GM12864 (cell line): ENCODE measurements at regions not wholly inside any gene's neighbourhood (a gene's known extent, or its start where the extent isn't known, plus 50 kb on each side); places are given as distances from the start of the nearest gene placed in this dataset.

Experiments used
- DNase-seq: peaks from one replicate; pipeline ENCODE4 v3.0.0-alpha.2; 2011; ENCODE audit warnings: low read depth
- H3K4me3 ChIP-seq: 2 replicates; pipeline ENCODE4 v1.5.1; 2011; ENCODE audit warnings: mild to moderate bottlenecking, low read depth, low read length, control low read depth
- TF ChIP-seq, protein P1 (sequence below): IDR thresholded peaks from 2 replicates; pipeline ENCODE4 v1.5.1; 2011; ENCODE audit warnings: low read depth, mild to moderate bottlenecking, moderate library complexity, low read length, control low read depth, inconsistent platforms; ENCODE audit errors: missing control alignments

DNA sequence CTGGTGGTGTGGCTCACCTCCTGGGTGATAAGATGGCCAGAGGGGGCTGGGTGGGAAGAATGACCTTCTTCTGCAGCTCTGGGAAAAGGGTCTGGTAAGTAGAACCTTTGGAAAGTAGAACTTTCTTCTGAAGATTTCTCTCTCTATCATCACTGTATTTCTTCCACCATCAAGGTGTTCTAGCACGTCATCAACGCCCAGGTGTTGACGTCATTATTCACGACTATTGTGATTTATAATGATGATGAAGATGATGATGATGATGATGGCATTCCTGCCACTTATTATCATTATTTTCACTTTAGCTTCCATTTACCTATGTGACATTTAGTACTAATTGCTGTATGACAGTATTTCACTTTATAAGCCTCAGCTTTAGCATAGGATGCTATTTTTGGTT, 525.6 kb upstream of the ADARB2 start:
- no peak for DNase-seq
- TF ChIP-seq, protein P1, sequence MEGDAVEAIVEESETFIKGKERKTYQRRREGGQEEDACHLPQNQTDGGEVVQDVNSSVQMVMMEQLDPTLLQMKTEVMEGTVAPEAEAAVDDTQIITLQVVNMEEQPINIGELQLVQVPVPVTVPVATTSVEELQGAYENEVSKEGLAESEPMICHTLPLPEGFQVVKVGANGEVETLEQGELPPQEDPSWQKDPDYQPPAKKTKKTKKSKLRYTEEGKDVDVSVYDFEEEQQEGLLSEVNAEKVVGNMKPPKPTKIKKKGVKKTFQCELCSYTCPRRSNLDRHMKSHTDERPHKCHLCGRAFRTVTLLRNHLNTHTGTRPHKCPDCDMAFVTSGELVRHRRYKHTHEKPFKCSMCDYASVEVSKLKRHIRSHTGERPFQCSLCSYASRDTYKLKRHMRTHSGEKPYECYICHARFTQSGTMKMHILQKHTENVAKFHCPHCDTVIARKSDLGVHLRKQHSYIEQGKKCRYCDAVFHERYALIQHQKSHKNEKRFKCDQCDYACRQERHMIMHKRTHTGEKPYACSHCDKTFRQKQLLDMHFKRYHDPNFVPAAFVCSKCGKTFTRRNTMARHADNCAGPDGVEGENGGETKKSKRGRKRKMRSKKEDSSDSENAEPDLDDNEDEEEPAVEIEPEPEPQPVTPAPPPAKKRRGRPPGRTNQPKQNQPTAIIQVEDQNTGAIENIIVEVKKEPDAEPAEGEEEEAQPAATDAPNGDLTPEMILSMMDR, result no peak
- H3K4me3 ChIP-seq, result no peak overlapping the region

DNA sequence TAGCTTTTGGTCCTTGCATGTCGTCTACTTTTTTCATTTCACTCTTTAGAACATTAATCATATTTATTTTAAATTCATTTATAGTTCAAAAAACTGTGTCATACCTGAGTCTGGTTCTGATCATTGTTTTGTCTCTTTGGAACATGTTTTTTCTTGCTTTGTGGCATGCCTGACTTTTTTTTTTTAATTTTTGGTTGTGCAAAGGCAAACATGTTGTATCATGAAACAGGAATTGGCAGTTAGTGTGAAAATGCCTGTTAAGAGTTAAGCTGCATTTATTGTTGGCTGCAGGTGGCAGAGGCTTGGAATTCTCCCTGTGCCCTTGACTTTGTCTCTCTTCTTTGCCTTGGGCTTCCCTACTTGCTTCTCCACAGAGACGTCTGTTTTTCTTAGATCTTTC, 525.0 kb upstream of the ADARB2 start:
- TF ChIP-seq, protein P1, result no peak
- H3K4me3 ChIP-seq, result no peak overlapping the region
- DNase-seq, result no peak

DNA sequence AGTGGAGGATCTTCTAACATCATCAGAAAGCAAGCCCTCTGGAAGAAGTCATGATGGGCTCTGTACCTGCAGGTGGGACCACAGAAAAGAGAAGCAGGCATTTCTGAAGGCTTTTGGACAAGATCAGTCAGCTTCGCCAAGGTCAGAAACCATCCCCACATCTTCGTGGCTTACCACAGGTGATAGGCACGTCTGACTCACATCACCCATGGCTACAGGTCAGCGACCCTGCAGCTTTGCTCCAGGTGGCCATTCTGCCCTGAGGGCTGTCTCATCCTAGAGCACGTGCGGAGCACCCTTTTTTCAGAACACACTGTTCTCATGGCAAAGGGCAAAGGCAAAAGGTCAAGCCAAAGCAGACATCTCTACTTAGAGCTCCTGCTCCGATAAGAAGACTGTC, 518.9 kb upstream of the ADARB2 start:
- no peak overlapping the region for H3K4me3 ChIP-seq
- TF ChIP-seq, protein P1, result no peak
- DNase-seq, result no peak

DNA sequence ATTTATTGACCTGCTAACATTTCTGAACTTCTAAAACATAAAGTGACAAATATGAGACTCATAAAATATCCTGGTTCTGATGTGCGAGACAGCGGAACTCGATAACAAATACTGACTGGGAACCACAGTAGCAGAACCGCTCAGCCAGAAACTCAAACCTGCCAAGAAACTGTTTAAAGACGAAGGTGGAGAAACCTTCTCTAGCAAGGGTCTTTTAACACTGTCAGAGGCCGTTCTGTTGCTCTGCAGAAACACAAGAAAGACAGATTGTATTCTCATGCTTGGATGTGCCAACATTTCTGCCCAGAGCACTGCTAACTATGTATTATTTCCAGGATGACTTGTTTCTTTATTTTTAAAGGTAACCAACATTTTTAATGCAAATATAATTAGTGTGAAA, 514.8 kb upstream of the ADARB2 start:
- DNase-seq, result no peak

DNA sequence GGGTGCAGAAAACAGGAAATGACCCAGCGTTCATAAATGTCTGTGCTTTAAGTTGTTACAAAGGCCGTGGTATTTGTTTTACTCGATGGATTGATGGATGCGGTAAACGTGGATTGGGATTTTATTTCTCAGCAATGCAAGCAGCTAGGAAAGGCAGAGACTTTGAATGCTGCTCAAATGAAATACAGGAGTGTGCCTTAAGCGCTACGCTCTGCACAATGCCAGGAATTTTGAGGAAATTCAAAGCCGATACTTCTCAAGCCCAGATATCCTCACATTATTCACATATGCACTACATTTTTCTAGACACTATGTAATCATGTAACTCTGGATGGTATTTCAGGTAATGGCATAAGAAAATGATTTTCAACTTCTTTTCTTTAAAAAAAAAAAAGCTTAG, 514.3 kb upstream of the ADARB2 start:
- no peak for DNase-seq
- no peak overlapping the region for H3K4me3 ChIP-seq
- TF ChIP-seq, protein P1, result no peak

More for the DNA sequence above, 514.8 kb upstream of the ADARB2 start:
- TF ChIP-seq, protein P1, result no peak
- no peak overlapping the region for H3K4me3 ChIP-seq

DNA sequence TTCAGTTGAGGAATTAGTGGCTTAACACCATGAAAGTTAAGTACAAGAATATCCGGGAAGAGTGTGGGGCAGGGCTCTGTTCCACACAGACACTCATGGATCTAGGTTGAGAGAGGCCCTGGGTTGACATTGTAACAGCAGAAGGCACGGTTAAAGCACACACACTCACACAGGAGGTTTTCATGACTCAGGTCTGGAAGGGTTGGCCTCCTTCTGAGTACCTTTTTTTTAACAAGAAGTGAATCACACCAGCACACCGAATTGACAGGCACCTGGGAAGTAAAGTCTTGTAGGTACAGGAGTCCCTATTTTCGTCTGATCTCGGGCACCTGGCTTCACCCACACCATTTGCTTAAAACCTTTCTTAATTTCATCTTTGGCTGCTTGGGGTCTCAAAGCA, 509.4 kb upstream of the ADARB2 start:
- TF ChIP-seq, protein P1, result no peak
- no peak overlapping the region for H3K4me3 ChIP-seq
- no peak for DNase-seq

DNA sequence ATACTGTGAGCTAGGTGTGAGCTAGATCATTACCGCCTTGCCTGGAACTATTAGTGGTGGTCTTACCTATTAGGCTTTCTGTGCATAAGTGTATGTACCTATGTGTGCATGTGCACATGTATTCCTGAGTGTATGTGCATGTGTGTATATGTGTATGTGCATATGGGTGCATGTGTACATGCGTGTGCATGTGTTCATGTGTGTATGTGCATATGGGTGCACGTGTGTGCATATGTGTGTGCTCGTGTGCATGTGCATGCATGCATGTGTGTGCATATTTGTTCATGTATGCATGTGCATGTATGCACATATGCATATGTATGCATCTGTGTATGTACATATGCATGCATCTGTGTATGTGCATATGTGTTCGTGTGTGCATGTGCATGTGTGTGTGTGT, 508.3 kb upstream of the ADARB2 start:
- TF ChIP-seq, protein P1, result no peak
- DNase-seq, result no peak
- H3K4me3 ChIP-seq, result no peak overlapping the region
